Keratinocyte (primary cell): ENCODE measurements at regions not wholly inside any gene's neighbourhood (a gene's known extent, or its start where the extent isn't known, plus 50 kb on each side); places are given as distances from the start of the nearest gene placed in this dataset.

Experiments used
- DNase-seq: peaks from one replicate; pipeline ENCODE4 v3.0.0-alpha.2; 2011; ENCODE audit warnings: low read depth, missing footprints, low spot score
- FAIRE-seq: peaks from 2 replicates; lab custom pipeline; 2011; peaks lifted over from hg19 to GRCh38; lab: Jason Lieb, UNC
- H2AFZ ChIP-seq: 2 replicates; pipeline ENCODE4 v1.6.0; 2012; ENCODE audit warnings: low read length, control low read depth, inconsistent platforms; ENCODE audit not compliant: control insufficient read depth
- H3K27ac ChIP-seq: 2 replicates; pipeline ENCODE4 v1.5.1; 2011; ENCODE audit warnings: low read length; ENCODE audit not compliant: control insufficient read depth, insufficient read depth
- H3K27me3 ChIP-seq: 3 replicates; pipeline ENCODE4 v1.6.0; 2011; ENCODE audit warnings: low read length; ENCODE audit not compliant: control insufficient read depth, insufficient read depth; ENCODE audit errors: extremely low read depth
- H3K36me3 ChIP-seq, 2 experiments: 2 replicates in 1 of 2; 3 replicates in 1 of 2; pipeline ENCODE4 v1.5.1; 2011; ENCODE audit warnings: low read length in 2 of 2, mild to moderate bottlenecking in 1 of 2; ENCODE audit not compliant: control insufficient read depth in 2 of 2, insufficient read depth in 2 of 2; ENCODE audit errors: extremely low read depth in 1 of 2
- H3K4me1 ChIP-seq: 3 replicates; pipeline ENCODE4 v1.5.1; 2011; ENCODE audit warnings: low read length; ENCODE audit not compliant: control insufficient read depth, insufficient read depth; ENCODE audit errors: extremely low read depth
- H3K4me2 ChIP-seq: 3 replicates; pipeline ENCODE4 v1.6.0; 2011; ENCODE audit warnings: low read depth, low read length; ENCODE audit not compliant: control insufficient read depth, insufficient read depth; ENCODE audit errors: extremely low read depth
- H3K4me3 ChIP-seq, 3 experiments: fragments of 200-600 bp in 1 of 3; sonication (generic) in 1 of 3; 2 replicates in 2 of 3; 3 replicates in 1 of 3; pipeline ENCODE4 v1.5.1; 2011 to 2016; ENCODE audit warnings: low read length in 3 of 3, mild to moderate bottlenecking in 3 of 3, control low read depth in 2 of 3, inconsistent platforms in 1 of 3, low read depth in 1 of 3, mixed read lengths in 1 of 3, mixed run types in 1 of 3, moderate library complexity in 1 of 3; ENCODE audit not compliant: control insufficient read depth in 2 of 3, insufficient read depth in 2 of 3; ENCODE audit errors: extremely low read depth in 1 of 3
- H3K79me2 ChIP-seq: 2 replicates; pipeline ENCODE4 v1.6.0; 2012; ENCODE audit warnings: low read length; ENCODE audit not compliant: control insufficient read depth, insufficient read depth
- H3K9ac ChIP-seq: 3 replicates; pipeline ENCODE4 v1.6.0; 2011; ENCODE audit warnings: low read length; ENCODE audit not compliant: control insufficient read depth, insufficient read depth; ENCODE audit errors: extremely low read depth
- H3K9me1 ChIP-seq: 3 replicates; pipeline ENCODE4 v1.6.0; 2011; ENCODE audit warnings: low read length; ENCODE audit not compliant: control insufficient read depth, insufficient read depth; ENCODE audit errors: extremely low read depth
- H3K9me3 ChIP-seq: 2 replicates; pipeline ENCODE4 v1.5.1; 2012; ENCODE audit warnings: low read depth, low read length; ENCODE audit not compliant: control insufficient read depth
- H4K20me1 ChIP-seq: 3 replicates; pipeline ENCODE4 v1.6.0; 2011; ENCODE audit warnings: low read length; ENCODE audit not compliant: control insufficient read depth, insufficient read depth; ENCODE audit errors: extremely low read depth
- EZH2 ChIP-seq: IDR thresholded peaks from one replicate; pipeline ENCODE4 v1.6.1; 2012; ENCODE audit warnings: inconsistent platforms, mild to moderate bottlenecking, low read length, moderate library complexity
- dilution Hi-C: fragments of 300-500 bp; cut with MboI; formaldehyde crosslinking; loops from one replicate; pipeline ENCODE4 v1.7.0; 2020; ENCODE audit warnings: low sequenced_read_pairs; ENCODE audit not compliant: extremely low pct_ligation_motif_present
- TF ChIP-seq, protein P1 (sequence below), 3 experiments: IDR thresholded peaks in 1 of 3; conservative IDR thresholded peaks in 1 of 3; optimal IDR thresholded peaks in 1 of 3; 2 replicates in 2 of 3; 3 replicates in 1 of 3; pipeline versions ENCODE3 to v1.5.1; 2011; ENCODE audit warnings: low read length in 3 of 3, mild to moderate bottlenecking in 3 of 3, moderate library complexity in 2 of 3, control low read depth in 1 of 3, inconsistent platforms in 1 of 3; ENCODE audit not compliant: insufficient read depth in 2 of 3; ENCODE audit errors: extremely low read depth in 1 of 3

DNA sequence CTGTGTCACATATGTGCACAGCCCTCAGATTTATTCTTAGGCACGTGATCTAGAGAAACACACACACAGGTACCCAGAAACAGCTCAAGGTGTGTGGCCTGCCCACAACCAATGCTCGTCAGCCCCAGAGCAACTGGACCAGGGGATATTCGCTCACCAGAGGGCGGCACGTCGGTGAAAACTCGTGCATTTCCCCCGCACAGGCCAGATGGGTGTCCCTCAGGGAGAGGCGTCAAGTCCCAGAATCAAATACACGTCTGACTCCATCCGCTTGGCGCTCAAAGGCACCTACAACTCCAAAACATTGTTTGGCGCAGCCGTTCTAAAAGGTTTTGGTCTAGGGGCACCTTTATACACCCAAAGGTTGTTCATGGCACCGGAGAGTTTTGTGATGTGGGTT, 429.0 kb downstream of the BRD1 start:
- DNase-seq, result no peak
- H3K27me3 ChIP-seq, result no peaks in the 10 kb centered on the region

DNA sequence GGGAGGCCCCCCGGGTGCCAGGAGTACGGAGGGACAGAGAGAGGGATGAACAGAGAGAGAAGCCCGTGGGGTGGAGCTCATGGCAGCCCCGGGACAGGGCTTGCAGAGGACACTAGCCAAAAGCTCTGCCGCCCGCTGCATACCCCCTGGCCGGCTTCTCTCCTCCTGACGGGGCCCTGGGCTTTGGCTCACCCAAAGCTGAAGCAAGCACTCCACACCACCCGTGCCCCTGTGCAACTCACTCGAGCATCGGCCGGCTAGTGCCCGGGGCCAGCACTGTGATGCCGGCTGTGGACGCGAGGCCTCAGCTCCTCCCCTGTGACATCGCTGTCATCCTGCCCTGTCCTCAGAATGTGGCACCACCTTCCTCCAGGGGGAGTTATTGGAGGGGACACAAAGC, 429.6 kb downstream of the BRD1 start:
- Histone ChIP-seq H3K9me3 (peaks cover 36% of the 10 kb centered on the region), H3K27me3 (no peaks in the 10 kb centered on the region), H3K4me1 (no peaks in the 10 kb centered on the region), H3K4me2 (no peak overlapping the region), H2AFZ (no peak overlapping the region), H4K20me1 (no peaks in the 10 kb centered on the region), H3K79me2 (no peaks in the 10 kb centered on the region), H3K27ac (no peak overlapping the region), H3K9me1 (no peaks in the 10 kb centered on the region), H3K4me3 (no peak overlapping the region), H3K9ac (no peak overlapping the region), H3K36me3 (no peaks in the 10 kb centered on the region)
- FAIRE-seq (no peak), DNase-seq (no peak)
- TF ChIP-seq EZH2, result no peak
- TF ChIP-seq, protein P1, sequence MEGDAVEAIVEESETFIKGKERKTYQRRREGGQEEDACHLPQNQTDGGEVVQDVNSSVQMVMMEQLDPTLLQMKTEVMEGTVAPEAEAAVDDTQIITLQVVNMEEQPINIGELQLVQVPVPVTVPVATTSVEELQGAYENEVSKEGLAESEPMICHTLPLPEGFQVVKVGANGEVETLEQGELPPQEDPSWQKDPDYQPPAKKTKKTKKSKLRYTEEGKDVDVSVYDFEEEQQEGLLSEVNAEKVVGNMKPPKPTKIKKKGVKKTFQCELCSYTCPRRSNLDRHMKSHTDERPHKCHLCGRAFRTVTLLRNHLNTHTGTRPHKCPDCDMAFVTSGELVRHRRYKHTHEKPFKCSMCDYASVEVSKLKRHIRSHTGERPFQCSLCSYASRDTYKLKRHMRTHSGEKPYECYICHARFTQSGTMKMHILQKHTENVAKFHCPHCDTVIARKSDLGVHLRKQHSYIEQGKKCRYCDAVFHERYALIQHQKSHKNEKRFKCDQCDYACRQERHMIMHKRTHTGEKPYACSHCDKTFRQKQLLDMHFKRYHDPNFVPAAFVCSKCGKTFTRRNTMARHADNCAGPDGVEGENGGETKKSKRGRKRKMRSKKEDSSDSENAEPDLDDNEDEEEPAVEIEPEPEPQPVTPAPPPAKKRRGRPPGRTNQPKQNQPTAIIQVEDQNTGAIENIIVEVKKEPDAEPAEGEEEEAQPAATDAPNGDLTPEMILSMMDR (optimal IDR thresholded peaks at IDR 0.05 in 1 of 3, IDR thresholded peaks at IDR 0.05 in 1 of 3, conservative IDR thresholded peaks at IDR 0.05 in 1 of 3; ENCODE audit: extremely low read depth in 1 of 3, insufficient read depth in 2 of 3, low read length in 3 of 3), result no peak
- dilution Hi-C loops, result no loop called here

More for the DNA sequence above, 429.0 kb downstream of the BRD1 start:
- H3K4me3 ChIP-seq, result no peak overlapping the region
- H2AFZ ChIP-seq, result no peak overlapping the region
- peaks cover 37% of the 10 kb centered on the region for H3K9me3 ChIP-seq
- no peak overlapping the region for H3K4me2 ChIP-seq
- no peaks in the 10 kb centered on the region for H3K9me1 ChIP-seq
- FAIRE-seq, result no peak
- no peaks in the 10 kb centered on the region for H3K36me3 ChIP-seq
- H3K79me2 ChIP-seq, result no peaks in the 10 kb centered on the region
- H3K27ac ChIP-seq, result no peak overlapping the region
- H3K4me1 ChIP-seq, result no peaks in the 10 kb centered on the region
- dilution Hi-C loops, result no loop called here
- H4K20me1 ChIP-seq, result no peaks in the 10 kb centered on the region
- no peak for TF ChIP-seq EZH2
- TF ChIP-seq, protein P1 (optimal IDR thresholded peaks at IDR 0.05 in 1 of 3, IDR thresholded peaks at IDR 0.05 in 1 of 3, conservative IDR thresholded peaks at IDR 0.05 in 1 of 3; ENCODE audit: extremely low read depth in 1 of 3, insufficient read depth in 2 of 3, low read length in 3 of 3), result no peak
- no peak overlapping the region for H3K9ac ChIP-seq
